GM18861 (cell line): ENCODE measurements at regions not wholly inside any gene's neighbourhood (a gene's known extent, or its start where the extent isn't known, plus 50 kb on each side); places are given as distances from the start of the nearest gene placed in this dataset.

Experiments
- ATAC-seq: cut with Tn5 transposase; IDR thresholded peaks from one replicate; pipeline ENCODE4 v1.9.1; 2021; ENCODE audit not compliant: unreplicated experiment

GRCh38 chr2:145303536-145303935 is 783.6 kb upstream of the ZEB2 start:
- no peak for ATAC-seq

- ATAC-seq: no peak
These were observed 783.0 kb upstream of the ZEB2 start for GRCh38 chr2:145302886-145303285.

- ATAC-seq: no peak
These were observed 782.5 kb upstream of the ZEB2 start for GRCh38 chr2:145302451-145302850.

GRCh38 chr2:145299368-145299767 is 779.4 kb upstream of the ZEB2 start:
- ATAC-seq: no peak

GRCh38 chr2:145292166-145292565 is 772.2 kb upstream of the ZEB2 start:
- no peak for ATAC-seq

GRCh38 chr2:145290986-145291385 is 771.1 kb upstream of the ZEB2 start:
- ATAC-seq: no peak

- no peak for ATAC-seq
These were observed 770.0 kb upstream of the ZEB2 start for GRCh38 chr2:145289946-145290345.

GRCh38 chr2:145288650-145289496 is 769.0 kb upstream of the ZEB2 start:
- no peak for ATAC-seq

GRCh38 chr2:145287736-145288135 is 767.8 kb upstream of the ZEB2 start:
- no peak for ATAC-seq

- ATAC-seq: no peak
These were observed 766.9 kb upstream of the ZEB2 start for GRCh38 chr2:145286716-145287275.

GRCh38 chr2:145284551-145284950 is 764.6 kb upstream of the ZEB2 start:
- no peak for ATAC-seq

- no peak for ATAC-seq
These were observed 763.2 kb upstream of the ZEB2 start for GRCh38 chr2:145283131-145283530.

GRCh38 chr2:145277922-145278321 is 758.0 kb upstream of the ZEB2 start:
- ATAC-seq: no peak

- ATAC-seq: no peak
These were observed 753.9 kb upstream of the ZEB2 start for GRCh38 chr2:145273840-145274239.

- no peak for ATAC-seq
These were observed 749.0 kb upstream of the ZEB2 start for GRCh38 chr2:145268931-145269330.

GRCh38 chr2:145267451-145267850 is 747.5 kb upstream of the ZEB2 start:
- ATAC-seq: no peak

GRCh38 chr2:145265244-145265643 is 745.3 kb upstream of the ZEB2 start:
- ATAC-seq: no peak

GRCh38 chr2:145260674-145261073 is 740.8 kb upstream of the ZEB2 start:
- ATAC-seq: no peak

GRCh38 chr2:145260081-145260480 is 740.2 kb upstream of the ZEB2 start:
- ATAC-seq: no peak

GRCh38 chr2:145258903-145259579 is 739.1 kb upstream of the ZEB2 start:
- ATAC-seq: no peak

- no peak for ATAC-seq
These were observed 738.0 kb upstream of the ZEB2 start for GRCh38 chr2:145257931-145258330.

- ATAC-seq: no peak
These were observed 736.6 kb upstream of the ZEB2 start for GRCh38 chr2:145256551-145256950.
